Tibial nerve (tissue), 3 donors: ENCODE measurements at regions not wholly inside any gene's neighbourhood (a gene's known extent, or its start where the extent isn't known, plus 50 kb on each side); places are given as distances from the start of the nearest gene placed in this dataset.
"Not testable (repeated sequence)": the region's sequence is repeated elsewhere in the genome, so short reads cannot be mapped to it uniquely, and the experiment has no call there.

ENCODE experiments used
- POLR2A ChIP-seq, 2 donors: fragments of 450-650 bp; IDR thresholded peaks; one replicate each; pipeline ENCODE4 v1.6.1; 2017; ENCODE audit warnings: antibody characterized with exemption in 2 of 2, mild to moderate bottlenecking in 2 of 2, moderate library complexity in 2 of 2
- TF ChIP-seq, protein P1 (sequence below), 5 experiments: fragments of 200-600 bp in 3 of 5; fragments of 450-650 bp in 2 of 5; sonication (generic) in 3 of 5; IDR thresholded peaks; one replicate each; pipeline ENCODE4 v1.5.1; 2016 to 2019; ENCODE audit warnings: antibody characterized with exemption in 5 of 5, mild to moderate bottlenecking in 3 of 5, moderate library complexity in 2 of 5

DNA sequence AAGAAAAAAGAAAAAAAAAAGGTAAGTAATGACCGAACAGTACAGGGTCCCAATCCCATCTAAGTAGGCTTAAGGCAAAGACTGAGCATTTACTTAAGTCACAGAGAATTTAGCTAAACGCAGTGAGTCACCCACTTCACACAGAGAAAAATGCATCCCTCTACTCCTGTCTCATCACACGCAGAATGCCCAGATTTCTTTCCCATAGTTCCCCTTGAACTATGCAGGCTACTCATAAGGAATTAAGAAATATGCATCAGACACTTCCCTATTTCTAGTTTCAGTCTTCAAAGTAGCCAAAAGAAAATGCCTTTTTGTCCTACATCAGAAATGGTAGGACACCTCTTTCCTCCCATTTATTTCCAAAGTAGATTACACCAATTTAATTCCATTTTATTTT is 162.8 kb downstream of the IGLL1 start:
- TF ChIP-seq, protein P1, sequence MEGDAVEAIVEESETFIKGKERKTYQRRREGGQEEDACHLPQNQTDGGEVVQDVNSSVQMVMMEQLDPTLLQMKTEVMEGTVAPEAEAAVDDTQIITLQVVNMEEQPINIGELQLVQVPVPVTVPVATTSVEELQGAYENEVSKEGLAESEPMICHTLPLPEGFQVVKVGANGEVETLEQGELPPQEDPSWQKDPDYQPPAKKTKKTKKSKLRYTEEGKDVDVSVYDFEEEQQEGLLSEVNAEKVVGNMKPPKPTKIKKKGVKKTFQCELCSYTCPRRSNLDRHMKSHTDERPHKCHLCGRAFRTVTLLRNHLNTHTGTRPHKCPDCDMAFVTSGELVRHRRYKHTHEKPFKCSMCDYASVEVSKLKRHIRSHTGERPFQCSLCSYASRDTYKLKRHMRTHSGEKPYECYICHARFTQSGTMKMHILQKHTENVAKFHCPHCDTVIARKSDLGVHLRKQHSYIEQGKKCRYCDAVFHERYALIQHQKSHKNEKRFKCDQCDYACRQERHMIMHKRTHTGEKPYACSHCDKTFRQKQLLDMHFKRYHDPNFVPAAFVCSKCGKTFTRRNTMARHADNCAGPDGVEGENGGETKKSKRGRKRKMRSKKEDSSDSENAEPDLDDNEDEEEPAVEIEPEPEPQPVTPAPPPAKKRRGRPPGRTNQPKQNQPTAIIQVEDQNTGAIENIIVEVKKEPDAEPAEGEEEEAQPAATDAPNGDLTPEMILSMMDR (IDR thresholded peaks at IDR 0.05): not testable (repeated sequence)
- not testable (repeated sequence) for TF ChIP-seq POLR2A (IDR thresholded peaks at IDR 0.05)
